ENCODE measurements at regions not wholly inside any gene's neighbourhood (a gene's known extent, or its start where the extent isn't known, plus 50 kb on each side); places are given as distances from the start of the nearest gene placed in this dataset.

DNA sequence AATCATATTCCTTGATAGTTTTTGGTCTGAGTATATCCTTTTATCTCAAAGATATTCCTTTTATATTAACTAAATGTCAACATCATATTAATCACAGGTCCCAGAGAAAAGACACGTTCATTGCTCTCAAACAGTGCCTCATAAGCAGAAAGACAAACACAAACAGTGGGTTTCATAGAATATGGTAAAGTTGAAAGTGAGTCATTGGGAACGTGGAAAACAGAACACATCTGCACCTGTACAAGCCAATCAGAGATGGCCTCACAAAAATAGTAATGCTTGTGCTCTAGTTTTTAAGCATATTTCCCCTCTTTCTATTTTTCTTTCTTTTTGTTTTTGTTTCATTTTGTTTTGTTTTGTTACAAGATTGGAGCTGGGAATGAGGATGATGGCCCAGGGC is 328.4 kb upstream of the MAP2 start:
- H3K4me1 ChIP-seq (ENCODE audit: control insufficient read depth in 2 of 2, insufficient read depth in 2 of 2, low read length in 2 of 2) = no peaks in the 10 kb centered on the region
- ChIA-PET CTCF (no interaction called here), POLR2A (no interaction called here)
- no peaks in the 10 kb centered on the region for H3K79me2 ChIP-seq (ENCODE audit: control insufficient read depth, insufficient read depth, low read length)
- H3K4me3 ChIP-seq (ENCODE audit: control extremely low read depth in 1 of 5, extremely low read depth in 1 of 5, insufficient read depth in 1 of 5, low read depth in 2 of 5, low read length in 4 of 5) = no peak overlapping the region
- intact Hi-C loops (cut with micrococcal nuclease) = no loop called here
- Mint-ChIP-seq H3K4me1 (no peaks in the 10 kb centered on the region), H3K9me3 (ENCODE audit: insufficient read depth) (no peaks in the 10 kb centered on the region), H3K27ac (no peak overlapping the region), H3K4me3 (no peak overlapping the region), H3K27me3 (no peaks in the 10 kb centered on the region)
- no CpG with 5 or more reads among the region's 2 CpGs for WGBS (ENCODE audit: insufficient coverage)
- H3K36me3 ChIP-seq (replicated peaks in 1 of 2; ENCODE audit: control extremely low read depth in 1 of 2, control insufficient read depth in 1 of 2, extremely low read depth in 1 of 2, insufficient read depth in 2 of 2, low read length in 1 of 2) = no peaks in the 10 kb centered on the region
- H3K9me3 ChIP-seq (ENCODE audit: control extremely low read depth in 1 of 3, control insufficient read depth in 2 of 3, insufficient read depth in 1 of 3, low read length in 2 of 3) = peaks cover 0 to 4% (median 0%) of the 10 kb centered on the region in 3 donors
- DNase-seq = no peak
- H3K27ac ChIP-seq (ENCODE audit: low read length in 2 of 2) = no peak overlapping the region
- H2AFZ ChIP-seq (ENCODE audit: insufficient read depth, low read depth, low read length, poor library complexity, severe bottlenecking) = no peak overlapping the region
- no peaks in the 10 kb centered on the region for H3K27me3 ChIP-seq (replicated peaks in 1 of 4; ENCODE audit: control extremely low read depth in 1 of 4, control insufficient read depth in 3 of 4, insufficient read depth in 4 of 4, low read length in 3 of 4)
- H3K4me2 ChIP-seq (replicated peaks; ENCODE audit: low read depth, low read length, poor library complexity, severe bottlenecking) = no peak overlapping the region
- H3K9ac ChIP-seq (ENCODE audit: low read length) = no peak overlapping the region
- no peak for ATAC-seq (ENCODE audit: low read depth)
- no peaks in the 10 kb centered on the region for H4K20me1 ChIP-seq (ENCODE audit: control insufficient read depth, insufficient read depth, low read length, poor library complexity, severe bottlenecking)
- TF ChIP-seq, protein P1, sequence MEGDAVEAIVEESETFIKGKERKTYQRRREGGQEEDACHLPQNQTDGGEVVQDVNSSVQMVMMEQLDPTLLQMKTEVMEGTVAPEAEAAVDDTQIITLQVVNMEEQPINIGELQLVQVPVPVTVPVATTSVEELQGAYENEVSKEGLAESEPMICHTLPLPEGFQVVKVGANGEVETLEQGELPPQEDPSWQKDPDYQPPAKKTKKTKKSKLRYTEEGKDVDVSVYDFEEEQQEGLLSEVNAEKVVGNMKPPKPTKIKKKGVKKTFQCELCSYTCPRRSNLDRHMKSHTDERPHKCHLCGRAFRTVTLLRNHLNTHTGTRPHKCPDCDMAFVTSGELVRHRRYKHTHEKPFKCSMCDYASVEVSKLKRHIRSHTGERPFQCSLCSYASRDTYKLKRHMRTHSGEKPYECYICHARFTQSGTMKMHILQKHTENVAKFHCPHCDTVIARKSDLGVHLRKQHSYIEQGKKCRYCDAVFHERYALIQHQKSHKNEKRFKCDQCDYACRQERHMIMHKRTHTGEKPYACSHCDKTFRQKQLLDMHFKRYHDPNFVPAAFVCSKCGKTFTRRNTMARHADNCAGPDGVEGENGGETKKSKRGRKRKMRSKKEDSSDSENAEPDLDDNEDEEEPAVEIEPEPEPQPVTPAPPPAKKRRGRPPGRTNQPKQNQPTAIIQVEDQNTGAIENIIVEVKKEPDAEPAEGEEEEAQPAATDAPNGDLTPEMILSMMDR (IDR thresholded peaks at IDR 0.05) = no peak
- TF ChIP-seq EZH2 (IDR thresholded peaks at IDR 0.05; ENCODE audit: borderline replicate concordance, insufficient read depth, low read depth, low read length, poor library complexity, severe bottlenecking) = no peak

- POLR2A ChIA-PET = no interaction called here
- no peaks in the 10 kb centered on the region for H3K9me3 Mint-ChIP-seq (ENCODE audit: insufficient read depth)
- no peak overlapping the region for H3K4me3 Mint-ChIP-seq
Observed at GRCh38 chr2:209097168-209097567, 326.7 kb upstream of the MAP2 start.

More at GRCh38 chr2:209097168-209097567, 326.7 kb upstream of the MAP2 start:
- Histone ChIP-seq H3K27ac (ENCODE audit: low read length in 2 of 2) (no peak overlapping the region), H3K9me3 (ENCODE audit: control extremely low read depth in 1 of 3, control insufficient read depth in 2 of 3, insufficient read depth in 1 of 3, low read length in 2 of 3) (peaks cover 0 to 4% (median 0%) of the 10 kb centered on the region in 3 donors), H4K20me1 (ENCODE audit: control insufficient read depth, insufficient read depth, low read length, poor library complexity, severe bottlenecking) (no peaks in the 10 kb centered on the region), H3K4me2 (replicated peaks; ENCODE audit: low read depth, low read length, poor library complexity, severe bottlenecking) (no peak overlapping the region), H2AFZ (ENCODE audit: insufficient read depth, low read depth, low read length, poor library complexity, severe bottlenecking) (no peak overlapping the region), H3K4me1 (ENCODE audit: control insufficient read depth in 2 of 2, insufficient read depth in 2 of 2, low read length in 2 of 2) (no peaks in the 10 kb centered on the region), H3K36me3 (replicated peaks in 1 of 2; ENCODE audit: control extremely low read depth in 1 of 2, control insufficient read depth in 1 of 2, extremely low read depth in 1 of 2, insufficient read depth in 2 of 2, low read length in 1 of 2) (no peaks in the 10 kb centered on the region), H3K79me2 (ENCODE audit: control insufficient read depth, insufficient read depth, low read length) (no peaks in the 10 kb centered on the region), H3K27me3 (replicated peaks in 1 of 4; ENCODE audit: control extremely low read depth in 1 of 4, control insufficient read depth in 3 of 4, insufficient read depth in 4 of 4, low read length in 3 of 4) (no peaks in the 10 kb centered on the region), H3K9ac (ENCODE audit: low read length) (no peak overlapping the region), H3K4me3 (ENCODE audit: control extremely low read depth in 1 of 5, extremely low read depth in 1 of 5, insufficient read depth in 1 of 5, low read depth in 2 of 5, low read length in 4 of 5) (no peak overlapping the region)
- ATAC-seq (ENCODE audit: low read depth) (no peak), DNase-seq (no peak)
- no CpG with 5 or more reads among the region's 2 CpGs for WGBS (ENCODE audit: insufficient coverage)
- intact Hi-C loops (cut with micrococcal nuclease) = no loop called here
- CTCF ChIA-PET = no interaction called here
- no peak overlapping the region for H3K27ac Mint-ChIP-seq
- TF ChIP-seq EZH2 (IDR thresholded peaks at IDR 0.05; ENCODE audit: borderline replicate concordance, insufficient read depth, low read depth, low read length, poor library complexity, severe bottlenecking) = no peak
- TF ChIP-seq, protein P1 (IDR thresholded peaks at IDR 0.05) = no peak
- no peaks in the 10 kb centered on the region for H3K27me3 Mint-ChIP-seq
- H3K4me1 Mint-ChIP-seq = no peaks in the 10 kb centered on the region
